C1 segment of cervical spinal cord (tissue), 14 donors: ENCODE measurements at regions not wholly inside any gene's neighbourhood (a gene's known extent, or its start where the extent isn't known, plus 50 kb on each side); places are given as distances from the start of the nearest gene placed in this dataset.
"Not testable (repeated sequence)": the region's sequence is repeated elsewhere in the genome, so short reads cannot be mapped to it uniquely, and the experiment has no call there.

Source experiments
- DNase-seq, 14 donors: peaks; one replicate each; lab custom pipeline; 2025; lab: John Stamatoyannopoulos, UW

DNA sequence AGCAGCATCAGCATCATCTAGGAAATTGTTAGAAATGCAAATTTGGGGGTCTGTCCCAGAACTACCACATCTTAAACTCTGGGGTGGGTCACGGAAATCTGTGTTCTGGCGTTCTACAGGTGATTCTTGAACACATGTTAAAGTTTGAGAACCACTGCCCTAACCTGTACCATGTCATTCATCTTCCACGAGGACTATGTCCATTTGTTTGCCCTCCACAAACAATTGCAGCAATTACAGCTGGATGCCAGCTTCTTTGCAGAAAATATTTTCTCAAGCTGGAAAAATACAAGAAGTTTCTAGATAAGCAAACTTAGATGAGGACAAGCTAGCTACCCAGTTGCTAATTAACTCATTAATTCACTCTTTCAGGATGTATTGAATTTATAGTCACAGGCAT, 54.1 kb downstream of the MAFB start:
- DNase-seq, result no peak

DNA sequence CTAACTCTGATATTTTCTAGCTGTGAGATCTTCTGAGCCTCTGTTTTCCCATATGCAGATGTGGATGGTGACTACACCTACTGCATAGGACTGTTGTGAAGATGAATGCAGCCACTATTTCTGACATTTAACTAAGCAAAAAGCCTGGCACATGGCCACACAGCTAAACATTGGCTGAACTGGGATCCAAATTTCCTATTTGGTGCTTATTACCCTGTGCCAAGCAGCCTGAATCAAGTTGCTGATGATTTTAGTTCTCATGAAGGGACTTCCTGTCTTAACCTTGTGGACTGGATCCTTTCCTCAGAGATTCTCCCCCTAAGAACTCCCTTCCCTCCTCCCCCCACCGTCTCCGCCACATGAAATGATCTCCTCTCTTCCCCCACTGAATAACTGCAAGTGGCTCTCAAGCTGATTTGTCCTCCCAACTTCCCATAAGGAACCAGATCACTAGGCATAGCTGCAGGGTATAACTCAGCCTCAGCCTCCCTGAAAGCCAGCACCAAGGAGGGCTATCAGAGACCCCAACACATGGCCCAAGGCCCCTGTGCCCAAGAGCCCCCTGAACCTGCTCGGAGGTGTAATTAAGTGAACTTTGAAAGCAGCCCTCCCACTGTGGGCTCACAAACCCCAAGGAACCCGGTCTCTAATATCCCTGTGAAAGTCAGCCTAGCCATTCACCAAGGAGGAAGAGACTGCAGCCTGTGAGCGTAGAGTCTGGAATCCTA, 55.7 kb downstream of the MAFB start:
- no peak for DNase-seq

DNA sequence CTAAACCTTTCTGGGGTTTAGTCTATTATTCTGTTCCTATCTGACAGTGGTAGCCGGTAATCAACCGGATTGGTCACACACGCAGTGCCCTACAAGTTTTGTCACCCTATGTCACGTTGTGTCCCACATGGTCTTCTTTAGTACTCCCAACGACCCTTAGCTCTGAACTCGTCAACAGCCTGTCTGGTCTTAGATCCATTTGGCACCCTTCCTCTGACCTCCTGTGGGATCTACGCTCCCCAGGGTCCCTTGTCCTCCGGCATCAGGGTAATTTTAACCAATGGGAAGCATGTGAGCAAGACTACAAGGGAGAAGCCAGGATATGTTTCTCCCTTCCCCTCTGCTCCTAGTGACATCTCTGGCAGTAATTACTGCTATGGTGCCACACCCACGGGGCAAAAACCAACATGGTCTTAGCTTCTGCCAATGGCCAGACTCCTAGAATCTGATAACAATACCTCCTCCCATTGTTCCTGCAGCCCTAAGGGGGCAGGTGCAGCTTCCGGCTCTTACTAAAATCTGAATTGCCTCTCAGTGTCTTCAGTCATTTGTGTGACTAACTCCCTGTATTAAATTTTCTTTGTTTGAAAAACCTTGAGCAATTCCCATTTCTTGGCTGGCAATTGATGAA, 56.6 kb downstream of the MAFB start:
- DNase-seq, result no peak

DNA sequence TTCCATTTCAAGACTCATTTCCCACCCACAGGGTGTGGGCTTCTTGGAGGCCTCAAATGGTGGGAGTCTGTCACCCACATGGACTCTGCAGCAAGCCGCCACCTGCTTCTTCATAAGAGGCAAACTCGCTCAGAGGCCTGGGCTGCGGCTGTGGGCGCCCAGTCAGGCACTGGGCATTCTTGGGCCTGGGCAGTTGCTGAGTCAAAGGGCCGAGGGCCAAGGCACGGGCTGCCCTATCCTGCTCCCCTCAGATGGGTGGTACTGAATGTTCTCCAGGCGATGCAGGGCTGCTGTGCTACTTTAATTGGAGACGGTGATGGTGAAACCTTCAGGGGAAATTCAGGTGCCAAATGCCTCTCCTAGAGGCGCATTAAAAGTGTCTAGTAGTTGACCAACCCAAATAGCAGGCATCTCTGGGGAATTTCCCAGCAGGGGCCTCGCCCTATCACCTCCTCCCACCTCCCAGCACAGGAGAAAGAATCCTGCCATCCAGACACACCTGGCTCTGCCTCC, 57.9 kb downstream of the MAFB start:
- DNase-seq, result no peak

DNA sequence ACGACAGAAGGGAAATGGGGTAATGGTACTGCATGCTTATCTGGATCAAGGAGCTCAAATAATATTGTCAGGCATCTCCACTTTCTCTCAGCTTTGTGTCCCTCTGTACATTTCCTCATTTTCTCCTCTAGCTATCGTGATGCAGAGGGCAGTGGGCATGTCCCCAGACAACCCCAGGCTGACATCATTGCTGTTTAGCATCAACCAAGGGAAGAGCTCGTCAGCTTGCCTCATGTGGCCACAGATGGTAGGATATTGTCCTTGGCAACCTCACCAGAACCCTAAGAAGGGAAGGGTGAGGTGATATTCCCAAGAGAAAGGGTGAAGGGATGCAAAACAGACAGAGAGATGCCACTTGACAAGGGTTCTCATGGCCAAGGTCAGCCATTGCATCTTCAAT, 58.3 kb downstream of the MAFB start:
- no peak for DNase-seq

DNA sequence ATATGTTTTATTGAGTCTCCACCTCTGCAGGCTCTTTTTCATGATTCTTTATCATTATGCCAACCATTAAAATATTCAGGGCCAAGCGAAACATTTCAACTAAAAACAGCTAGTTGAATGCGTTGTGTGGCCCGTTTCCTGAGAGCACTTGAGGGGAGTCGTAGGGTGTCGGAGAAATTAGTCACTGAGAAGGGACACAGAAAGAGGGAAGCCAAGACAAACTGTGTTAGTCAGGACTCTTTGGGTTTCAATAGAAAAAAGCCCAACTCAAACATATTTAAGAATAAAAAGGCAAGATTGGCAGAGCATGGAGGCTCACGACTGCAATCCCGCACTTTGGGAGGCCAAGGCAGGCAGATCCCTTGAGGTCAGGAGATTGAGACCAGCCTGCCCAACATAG, 58.9 kb downstream of the MAFB start:
- DNase-seq, result no peak

DNA sequence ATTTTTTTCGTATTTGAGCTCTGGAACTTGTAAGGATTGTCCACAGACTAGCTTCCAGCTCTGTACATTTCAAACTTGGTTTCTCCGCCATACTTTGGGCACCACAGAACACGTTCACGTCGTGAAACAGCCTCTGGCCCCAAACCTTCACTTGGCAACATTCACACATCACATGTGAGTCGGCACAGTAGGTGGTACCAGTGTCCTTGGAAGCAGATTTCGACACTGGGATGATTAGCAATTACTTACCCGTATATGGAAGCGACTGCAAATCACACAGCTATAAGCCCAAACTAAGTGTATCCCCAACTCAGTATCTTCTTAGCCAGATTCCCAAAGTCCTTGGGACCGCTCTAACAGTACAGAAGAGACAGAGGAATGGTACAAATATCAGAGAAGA, 60.2 kb downstream of the MAFB start:
- DNase-seq, result no peak

DNA sequence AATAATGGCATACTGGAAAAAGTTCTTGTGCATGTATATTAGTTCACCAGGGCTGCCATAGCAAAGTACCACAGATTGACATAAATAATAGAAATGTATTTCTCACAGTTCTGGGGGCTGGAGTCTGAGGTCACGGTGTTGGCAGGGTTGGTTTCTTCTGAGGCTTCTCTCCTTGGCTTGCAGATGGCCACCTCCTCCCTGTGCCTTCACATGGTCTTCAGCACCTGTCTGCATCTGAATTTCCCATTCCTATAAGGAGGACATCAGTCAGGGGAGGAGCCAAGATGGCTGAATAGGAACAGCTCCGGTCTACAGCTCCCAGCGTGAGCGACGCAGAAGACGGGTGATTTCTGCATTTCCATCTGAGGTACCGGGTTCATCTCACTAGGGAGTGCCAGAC, 70.0 kb downstream of the MAFB start:
- not testable (repeated sequence) for DNase-seq

DNA sequence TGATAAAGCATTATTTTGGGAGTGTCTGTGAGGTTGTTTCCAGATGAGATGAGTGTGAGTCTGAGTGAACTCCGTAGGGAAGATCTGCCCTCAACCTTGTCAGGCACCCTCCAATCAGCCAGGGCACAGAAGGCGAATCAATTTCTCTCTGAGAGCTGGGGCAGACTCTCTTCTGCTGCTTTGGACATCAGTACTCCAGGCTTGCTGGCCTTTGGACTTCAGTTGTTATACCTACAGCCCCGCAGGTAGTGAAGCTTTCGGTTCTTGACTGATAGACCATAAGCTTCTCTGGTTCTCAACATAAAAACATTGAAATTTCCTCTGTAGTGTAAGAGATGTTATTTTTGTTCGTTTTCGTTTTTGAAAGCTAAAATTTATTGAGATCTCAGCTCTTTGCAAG, 71.4 kb downstream of the MAFB start:
- DNase-seq, result no peak

DNA sequence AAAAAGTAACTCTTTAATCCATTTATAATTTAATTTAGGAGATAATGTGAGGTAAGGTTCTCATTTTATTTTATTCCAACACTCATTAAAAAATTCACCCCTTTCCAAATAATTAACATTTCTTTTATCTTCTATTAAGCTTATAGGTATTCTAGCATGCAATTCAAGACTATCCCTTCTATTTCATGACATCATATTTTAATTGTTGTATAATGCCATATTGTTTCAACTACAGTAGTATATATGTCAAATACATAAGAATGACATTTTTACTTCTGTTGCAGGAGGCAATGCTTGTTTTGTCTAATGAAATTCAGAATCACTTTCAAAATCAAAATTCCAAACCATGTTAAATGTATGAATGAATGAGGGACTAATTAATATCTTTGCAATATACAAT, 76.2 kb downstream of the MAFB start:
- no peak for DNase-seq

DNA sequence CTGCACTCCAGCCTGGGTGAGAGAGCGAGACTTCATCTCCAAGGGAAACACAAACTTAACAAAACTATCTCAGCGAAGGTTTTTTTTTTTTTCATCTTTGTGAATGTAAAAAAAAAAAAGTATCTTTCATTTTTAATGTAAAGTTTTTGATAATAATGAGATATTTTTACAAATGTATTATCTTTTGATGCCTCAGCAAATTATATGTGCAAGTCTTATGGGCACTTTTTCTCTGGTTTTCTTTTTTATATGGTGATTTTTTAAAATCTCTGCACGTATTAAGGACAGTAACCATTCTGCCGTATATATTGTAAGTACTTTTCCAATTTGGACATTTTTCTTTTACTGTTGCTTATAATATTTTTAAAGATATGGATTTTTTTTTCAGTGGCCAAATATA, 76.8 kb downstream of the MAFB start:
- DNase-seq, result no peak

DNA sequence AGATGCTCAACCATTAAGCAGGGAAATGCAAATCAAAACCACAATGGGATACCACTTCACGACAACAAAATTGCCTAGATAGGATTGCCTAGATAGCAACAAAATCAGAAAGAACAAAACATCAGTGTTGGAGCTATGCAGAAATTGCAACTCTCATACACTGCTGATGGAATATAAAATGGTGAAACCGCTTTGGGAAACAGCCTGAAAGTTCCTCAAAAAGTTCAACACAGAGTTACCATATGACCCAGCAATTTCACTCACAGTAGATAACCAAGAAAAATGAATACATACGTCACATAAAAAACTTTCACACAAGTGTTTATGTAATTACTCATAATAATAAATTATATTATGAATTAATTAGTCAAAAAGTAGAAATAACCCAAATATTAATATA, 78.3 kb downstream of the MAFB start:
- no peak for DNase-seq

DNA sequence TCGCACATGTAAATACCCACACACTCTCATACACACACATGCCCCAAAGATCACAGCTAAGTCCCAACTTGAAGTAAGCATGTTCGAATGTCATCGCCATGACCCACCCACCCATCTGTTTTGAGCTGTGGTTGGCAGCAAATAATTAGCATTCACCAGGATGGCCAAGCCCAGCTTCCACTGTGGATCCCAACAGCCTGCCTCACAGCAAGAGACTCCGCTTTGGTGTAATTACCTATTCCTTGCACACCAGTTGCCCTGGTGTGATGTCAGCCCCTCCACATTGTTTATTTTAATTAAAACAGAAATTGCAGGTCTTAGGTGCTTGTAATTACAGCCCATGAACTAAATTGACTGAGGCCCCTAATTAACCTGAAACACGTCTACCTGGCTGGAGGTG, 81.1 kb downstream of the MAFB start:
- peak in 1 of 14 donors; percentile 25 for DNase-seq

DNA sequence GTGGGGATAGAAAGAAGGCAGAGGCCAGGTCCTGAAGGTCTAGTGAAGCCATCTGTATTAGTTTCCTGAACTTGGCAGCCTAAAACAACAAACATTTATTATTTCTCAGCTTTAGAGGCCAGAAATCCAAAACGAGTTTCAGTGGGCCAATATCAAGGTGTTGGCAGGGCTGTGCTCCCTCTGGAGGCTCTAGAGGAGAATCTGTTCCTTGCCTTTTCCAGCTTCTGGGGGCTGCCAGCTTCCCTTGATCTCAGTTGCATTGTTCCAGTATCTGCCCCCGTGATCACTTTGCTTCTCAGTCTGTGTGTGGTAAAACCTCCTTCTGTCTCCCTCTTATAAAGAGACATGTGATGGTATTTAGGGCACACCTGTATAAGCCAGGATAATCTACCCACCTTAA, 82.4 kb downstream of the MAFB start:
- no peak for DNase-seq

DNA sequence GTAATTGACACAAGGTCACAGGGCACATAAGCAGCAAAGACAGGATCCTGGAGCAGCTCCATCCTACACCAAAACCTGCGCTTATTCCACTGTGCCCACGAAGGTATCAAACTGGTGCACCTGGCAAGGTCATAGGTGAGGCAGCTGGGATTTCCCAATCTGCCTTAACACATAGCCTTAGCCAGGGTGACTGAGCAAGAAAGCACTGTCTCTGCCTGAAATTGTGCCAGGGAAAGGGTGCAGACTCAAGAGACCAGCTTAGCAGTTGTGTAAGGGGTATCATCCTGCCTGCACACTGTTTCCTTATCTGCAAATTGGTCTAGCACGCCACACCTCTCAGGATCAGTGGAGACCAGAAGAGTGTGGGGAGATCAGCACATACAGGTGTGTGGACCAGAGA, 82.8 kb downstream of the MAFB start:
- no peak for DNase-seq

DNA sequence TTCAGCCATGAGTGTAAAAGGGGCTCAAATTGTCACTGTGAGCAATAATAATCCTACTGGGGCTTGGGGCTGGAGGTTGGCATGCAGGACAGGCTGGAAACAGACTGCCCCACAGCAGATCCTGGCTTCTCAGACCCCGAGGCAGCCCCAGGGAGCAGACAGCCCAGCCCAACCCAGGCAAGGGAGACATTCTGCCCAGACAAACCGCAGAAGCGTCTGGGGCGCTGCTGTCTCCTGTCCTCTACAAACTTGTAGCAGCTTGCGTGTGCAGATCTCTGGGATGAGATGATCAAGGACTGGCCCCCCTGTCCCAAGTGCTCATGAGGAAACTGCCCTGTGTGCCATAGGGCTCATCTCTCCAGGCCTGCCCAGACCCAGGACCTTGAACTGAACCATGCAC, 84.6 kb downstream of the MAFB start:
- DNase-seq, result no peak

DNA sequence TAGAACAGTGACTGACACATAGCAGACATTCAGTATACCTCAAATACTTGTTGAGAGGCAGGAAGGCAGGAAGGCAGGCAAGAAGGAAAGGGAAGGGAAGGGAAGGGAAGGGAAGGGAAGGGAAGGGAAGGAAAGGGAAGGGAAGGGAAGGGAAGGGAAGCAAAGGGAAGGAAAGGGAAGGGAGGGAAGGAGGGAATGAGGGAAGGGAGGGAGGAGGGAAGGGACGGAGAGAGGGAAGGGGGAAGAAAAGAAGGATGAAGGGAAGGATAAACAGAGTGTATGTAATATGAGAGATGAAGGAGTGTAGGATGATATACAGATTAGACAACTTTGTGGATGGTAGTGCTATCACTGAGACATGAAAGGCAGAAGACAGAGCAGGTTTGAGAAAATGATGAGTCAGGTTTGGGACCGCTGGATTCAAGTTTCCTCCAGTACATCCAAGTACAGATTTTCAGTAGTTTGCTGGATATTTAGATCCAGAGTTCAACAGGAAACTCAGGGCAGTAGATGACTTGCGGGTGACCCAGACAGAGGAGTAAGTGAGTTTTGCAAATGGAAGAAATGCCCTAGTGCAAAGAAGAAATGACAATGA, 85.9 kb downstream of the MAFB start:
- no peak for DNase-seq

DNA sequence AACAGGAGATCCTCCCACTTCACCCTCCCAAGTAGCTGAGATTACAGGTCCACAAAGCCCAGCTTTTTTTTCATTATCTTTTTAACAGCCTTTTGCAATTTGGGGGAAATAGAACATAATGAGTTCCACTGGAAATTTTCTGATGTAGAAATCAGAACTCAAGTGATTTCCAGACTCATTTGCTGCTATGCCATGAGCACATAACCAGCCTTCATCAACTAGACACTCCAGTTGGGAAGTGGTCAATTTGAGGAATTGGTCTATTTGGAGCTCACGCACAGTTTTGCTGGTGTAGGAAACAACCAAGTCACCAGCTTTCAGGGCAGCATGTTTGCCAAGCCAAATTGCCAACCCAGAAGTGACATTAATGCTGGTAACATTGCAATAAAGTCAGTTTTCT, 86.7 kb downstream of the MAFB start:
- DNase-seq, result no peak

DNA sequence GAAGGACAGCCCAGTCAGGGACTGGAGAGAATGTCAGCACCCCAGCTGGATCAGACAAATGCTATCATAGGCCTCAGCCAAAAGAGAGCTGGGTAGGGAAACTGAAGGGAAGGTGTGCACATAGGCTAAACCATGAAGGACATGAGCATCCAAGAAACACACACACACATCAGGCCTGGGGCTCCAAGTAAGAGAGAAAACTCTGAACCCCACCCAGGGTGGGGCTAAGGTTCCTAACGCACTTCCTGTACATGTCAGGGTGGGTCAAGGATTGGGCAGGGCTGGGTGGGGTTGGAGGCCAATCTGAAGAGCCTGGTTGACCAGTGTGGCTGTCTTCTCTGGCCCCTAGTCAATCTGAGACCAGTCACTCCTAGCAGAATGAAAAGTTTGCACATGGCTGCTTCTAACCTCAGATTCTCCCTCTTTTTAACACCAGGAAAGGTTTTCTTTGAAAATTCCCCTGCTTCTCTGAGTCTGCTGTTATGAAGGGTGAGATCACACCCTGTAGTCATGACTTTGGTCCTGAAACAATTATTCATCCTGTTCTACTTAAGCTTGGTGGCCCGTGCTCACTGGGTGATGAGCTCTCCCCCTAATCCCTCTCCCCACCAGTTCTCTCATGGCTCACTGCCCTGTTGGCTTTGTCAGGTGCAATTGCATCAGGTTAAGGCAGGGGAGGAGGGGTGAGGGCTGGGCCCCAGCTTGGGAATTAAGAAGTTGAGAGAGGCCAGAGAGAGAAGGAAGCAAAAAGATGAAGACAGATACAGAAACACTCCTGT, 88.4 kb downstream of the MAFB start:
- no peak for DNase-seq

DNA sequence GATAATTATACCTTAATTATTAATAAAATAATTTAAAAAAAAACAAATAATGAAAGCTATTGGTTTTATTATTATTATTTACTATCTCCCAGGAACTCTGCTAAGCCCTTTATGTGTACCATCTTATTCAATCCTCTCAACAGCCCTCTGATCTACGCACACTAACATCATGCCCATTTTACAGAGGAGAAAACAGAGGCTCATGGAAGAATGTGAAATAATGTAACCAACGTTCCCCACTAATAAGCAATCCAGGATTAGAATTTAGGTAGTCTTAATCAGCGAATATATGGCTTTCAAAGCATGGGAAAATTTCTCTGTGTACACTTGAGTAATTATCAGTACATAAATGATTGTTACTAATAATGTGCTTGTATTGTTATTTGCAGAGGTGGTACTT, 89.0 kb downstream of the MAFB start:
- no peak for DNase-seq

DNA sequence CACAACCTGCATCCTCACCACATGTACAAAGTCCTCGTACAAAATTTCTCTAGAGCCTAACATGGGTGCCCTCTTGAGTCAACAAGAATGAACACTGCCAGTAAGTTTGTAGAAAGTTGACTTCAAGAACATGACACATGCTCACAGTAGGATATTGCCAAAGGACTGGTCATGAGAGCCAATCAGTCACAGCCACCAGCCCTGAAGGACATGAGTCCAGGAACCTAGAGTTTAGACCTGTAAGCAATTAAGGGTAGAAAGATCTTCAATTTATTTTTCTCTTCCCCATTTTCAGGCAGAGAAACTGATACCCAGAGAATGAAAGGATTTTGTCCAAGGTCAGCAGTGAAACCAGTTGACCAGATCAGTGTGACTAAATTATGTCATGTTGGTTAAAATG, 96.1 kb downstream of the MAFB start:
- DNase-seq, result no peak

DNA sequence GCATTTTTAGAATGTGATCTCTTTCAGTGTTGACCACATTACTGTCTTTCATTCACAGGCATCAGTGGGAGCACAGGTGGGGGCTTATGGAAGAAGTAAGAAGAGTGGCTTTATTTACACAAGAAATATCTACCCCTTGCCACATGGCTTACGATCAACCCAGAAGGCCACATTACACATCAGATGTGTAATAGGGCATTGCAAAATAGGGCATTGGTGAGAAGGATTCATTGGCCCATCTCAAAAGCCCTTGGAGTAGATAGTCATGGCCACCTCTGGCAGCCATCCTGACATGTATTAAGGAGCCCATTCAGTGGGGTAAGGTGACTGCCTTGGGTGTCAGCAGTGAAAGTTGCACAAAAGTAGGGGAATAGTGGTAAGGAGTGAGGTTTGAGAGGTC, 97.5 kb downstream of the MAFB start:
- no peak for DNase-seq
